Ovary (tissue), 7 donors: ENCODE measurements at regions not wholly inside any gene's neighbourhood (a gene's known extent, or its start where the extent isn't known, plus 50 kb on each side); places are given as distances from the start of the nearest gene placed in this dataset.

ENCODE experiments used
- DNase-seq, 5 donors: peaks; one replicate each; pipeline ENCODE4 v3.0.0-alpha.2; 2019 to 2020
- H3K27ac ChIP-seq, 2 donors: fragments of 200-600 bp; one replicate each; pipeline versions ENCODE4 v1.5.1 to v1.8.0; 2019 to 2022
- H3K27me3 ChIP-seq: fragments of 200-600 bp; one replicate; pipeline ENCODE4 v1.8.0; 2022
- H3K36me3 ChIP-seq: fragments of 200-600 bp; sonication (generic); one replicate; pipeline ENCODE4 v1.5.1; 2019
- H3K4me1 ChIP-seq: one replicate; pipeline ENCODE4 v1.8.1; 2013; ENCODE audit warnings: mild to moderate bottlenecking, moderate library complexity; ENCODE audit not compliant: insufficient read depth
- H3K4me3 ChIP-seq: fragments of 200-600 bp; sonication (generic); one replicate; pipeline ENCODE4 v1.5.1; 2017
- H3K9me3 ChIP-seq, 2 donors: fragments of 200-600 bp in 1 of 2; sonication (generic) in 1 of 2; one replicate each; pipeline versions ENCODE4 v1.5.1 to v1.8.1; 2013 to 2019; ENCODE audit warnings: mild to moderate bottlenecking in 1 of 2, moderate library complexity in 1 of 2
- EP300 ChIP-seq: sonication (generic); formaldehyde crosslinking; IDR thresholded peaks from one replicate; pipeline ENCODE4 v1.6.1; 2017; ENCODE audit warnings: antibody characterized with exemption
- POLR2A ChIP-seq: fragments of 450-650 bp; IDR thresholded peaks from one replicate; pipeline ENCODE4 v1.6.1; 2017; ENCODE audit warnings: antibody characterized with exemption, mild to moderate bottlenecking, moderate library complexity
- WGBS, 3 donors: extraction: QIAGEN DNeasy Blood & Tissue Kit in 1 of 3; methylation state at CpG; one replicate each; pipeline versions ENCODE4 v1.1.5 to v1.1.7; 2013 to 2017; 5-methylcytosine and 5-hydroxymethylcytosine counted together
- intact Hi-C, 4 donors: fragments of 100-400 bp; cut with DNase I; formaldehyde crosslinking; loops; one replicate each; pipeline versions ENCODE4 v1.11.0 to v1.15.1; 2022 to 2023
- TF ChIP-seq, protein P1 (sequence below), 3 donors: fragments of 450-650 bp in 2 of 3; fragments of 200-600 bp in 1 of 3; IDR thresholded peaks; one replicate each; pipeline versions ENCODE4 v1.5.1 to v1.8.0; 2016 to 2022; ENCODE audit warnings: antibody characterized with exemption in 3 of 3, mild to moderate bottlenecking in 1 of 3
- donor health status: DM: no; HTN: no; CAD: no; lungs with moderate emphysema.
- donor health status: DM: no; HTN: no; CAD: no.
- donor health status: Bipolar disorder and iron deficiency.
- donor health status: DM: no; HTN: no; CAD: no.
- donor health status: DM: yes; HTN: yes; CAD: no.

DNA sequence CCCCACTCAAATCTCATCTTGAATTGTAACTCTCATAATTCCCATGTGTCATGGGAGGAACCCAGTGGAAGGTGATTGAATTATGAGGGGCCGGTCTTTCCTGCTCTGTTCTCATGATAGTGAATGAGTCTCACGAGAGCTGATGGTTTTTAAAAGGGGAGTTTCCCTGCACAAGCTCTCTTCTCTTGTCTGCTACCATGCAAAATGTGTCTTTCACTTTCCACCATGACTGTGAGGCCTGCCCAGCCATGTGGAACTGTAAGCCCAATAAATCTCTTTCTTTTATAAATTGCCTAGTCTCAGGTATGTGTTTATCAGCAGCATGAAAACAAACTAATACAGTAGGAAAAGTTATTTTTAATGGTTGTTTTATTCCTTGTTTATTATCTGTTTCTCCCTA lies 146.0 kb downstream of the FSCB start:
- H3K27me3 ChIP-seq, result no peaks in the 10 kb centered on the region
- H3K36me3 ChIP-seq, result no peaks in the 10 kb centered on the region
- H3K4me3 ChIP-seq, result no peak overlapping the region
- H3K9me3 ChIP-seq, result no peaks in the 10 kb centered on the region
- no peak overlapping the region for H3K27ac ChIP-seq
- 81 to 89% (median 81%) methylated on average over 2 of the region's 2 CpGs for WGBS, 3 donors
- H3K4me1 ChIP-seq, result no peaks in the 10 kb centered on the region
- intact Hi-C loops, result no loop called here
- no peak for DNase-seq
- TF ChIP-seq POLR2A (no peak), EP300 (no peak)
- TF ChIP-seq, protein P1, sequence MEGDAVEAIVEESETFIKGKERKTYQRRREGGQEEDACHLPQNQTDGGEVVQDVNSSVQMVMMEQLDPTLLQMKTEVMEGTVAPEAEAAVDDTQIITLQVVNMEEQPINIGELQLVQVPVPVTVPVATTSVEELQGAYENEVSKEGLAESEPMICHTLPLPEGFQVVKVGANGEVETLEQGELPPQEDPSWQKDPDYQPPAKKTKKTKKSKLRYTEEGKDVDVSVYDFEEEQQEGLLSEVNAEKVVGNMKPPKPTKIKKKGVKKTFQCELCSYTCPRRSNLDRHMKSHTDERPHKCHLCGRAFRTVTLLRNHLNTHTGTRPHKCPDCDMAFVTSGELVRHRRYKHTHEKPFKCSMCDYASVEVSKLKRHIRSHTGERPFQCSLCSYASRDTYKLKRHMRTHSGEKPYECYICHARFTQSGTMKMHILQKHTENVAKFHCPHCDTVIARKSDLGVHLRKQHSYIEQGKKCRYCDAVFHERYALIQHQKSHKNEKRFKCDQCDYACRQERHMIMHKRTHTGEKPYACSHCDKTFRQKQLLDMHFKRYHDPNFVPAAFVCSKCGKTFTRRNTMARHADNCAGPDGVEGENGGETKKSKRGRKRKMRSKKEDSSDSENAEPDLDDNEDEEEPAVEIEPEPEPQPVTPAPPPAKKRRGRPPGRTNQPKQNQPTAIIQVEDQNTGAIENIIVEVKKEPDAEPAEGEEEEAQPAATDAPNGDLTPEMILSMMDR (IDR thresholded peaks at IDR 0.05), result no peak

DNA sequence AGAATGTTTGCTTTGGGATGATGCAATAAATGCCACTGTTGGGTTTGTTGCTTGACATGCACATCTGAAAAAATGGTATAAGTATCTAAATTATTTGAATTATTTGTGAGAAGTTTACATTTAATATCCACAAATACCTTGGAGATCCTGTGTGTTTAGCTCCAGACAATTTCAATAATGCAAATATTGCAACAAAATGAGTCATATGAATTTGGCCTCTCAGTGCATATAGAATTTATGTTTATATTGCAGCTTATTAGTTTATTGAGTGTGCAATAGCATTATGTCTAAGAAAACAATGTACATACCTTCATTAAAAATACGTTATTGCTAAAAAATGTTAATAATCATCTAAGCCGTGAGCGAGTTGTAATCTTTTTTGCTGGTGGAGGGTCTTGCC lies 153.3 kb downstream of the FSCB start:
- Histone ChIP-seq H3K4me3 (no peak overlapping the region), H3K9me3 (no peaks in the 10 kb centered on the region), H3K36me3 (no peaks in the 10 kb centered on the region), H3K27ac (no peak overlapping the region), H3K27me3 (no peaks in the 10 kb centered on the region), H3K4me1 (no peaks in the 10 kb centered on the region)
- intact Hi-C loops, result no loop called here
- TF ChIP-seq POLR2A, result no peak
- TF ChIP-seq EP300, result no peak
- TF ChIP-seq, protein P1 (IDR thresholded peaks at IDR 0.05), result no peak
- WGBS, 3 donors, result 89 to 96% (median 95%) methylated on average over 3 of the region's 3 CpGs
- no peak for DNase-seq

DNA sequence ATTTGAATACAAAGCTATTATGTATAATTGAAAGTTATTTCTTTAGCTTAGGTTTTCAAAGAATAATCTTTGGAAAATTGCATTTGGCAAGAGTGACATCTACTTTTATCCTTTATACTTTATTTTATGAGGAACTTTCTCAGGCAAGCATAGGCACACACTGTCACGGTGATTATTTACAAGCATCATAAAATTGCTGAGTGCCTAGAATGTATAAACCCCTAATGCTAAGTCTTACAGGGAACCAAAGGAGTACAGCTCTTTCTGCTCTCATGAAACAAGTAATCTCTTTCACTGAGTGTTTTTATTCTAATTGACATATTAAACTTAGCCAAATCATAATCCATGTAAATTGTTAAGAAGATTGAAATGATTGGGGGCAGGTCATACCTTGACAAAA lies 154.9 kb downstream of the FSCB start:
- DNase-seq, result no peak
- intact Hi-C loops, result no loop called here
- Histone ChIP-seq H3K27me3 (no peaks in the 10 kb centered on the region), H3K4me1 (no peaks in the 10 kb centered on the region), H3K9me3 (no peaks in the 10 kb centered on the region), H3K27ac (no peak overlapping the region), H3K4me3 (no peak overlapping the region), H3K36me3 (no peaks in the 10 kb centered on the region)
- TF ChIP-seq EP300 (no peak), POLR2A (no peak)
- TF ChIP-seq, protein P1 (IDR thresholded peaks at IDR 0.05), result no peak
- WGBS, 3 donors, result 64 to 87% (median 81%) methylated on average over 1 of the region's 1 CpG

DNA sequence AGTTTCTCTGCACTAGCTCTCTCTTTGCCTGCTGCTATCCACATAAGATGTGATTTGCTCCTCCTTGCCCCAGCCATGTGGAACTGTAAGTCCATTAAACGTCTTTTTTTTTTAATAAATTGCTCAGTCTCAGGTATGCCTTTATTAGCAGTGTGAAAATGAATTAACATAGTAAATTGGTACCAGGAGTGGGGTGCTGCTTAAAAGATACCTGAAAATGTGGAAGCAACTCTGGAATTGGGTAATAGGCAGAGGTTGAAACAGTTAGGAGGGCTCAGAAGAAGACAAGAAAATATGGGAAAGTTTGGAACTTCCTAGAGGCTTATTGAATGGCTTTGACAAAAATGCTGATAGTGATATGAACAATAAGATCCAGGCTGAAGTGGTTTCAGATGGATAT lies 159.8 kb downstream of the FSCB start:
- WGBS, 3 donors, result 32 to 48% (median 39%) methylated on average over 1 of the region's 1 CpG
- H3K27me3 ChIP-seq, result no peaks in the 10 kb centered on the region
- TF ChIP-seq EP300 (no peak), POLR2A (no peak)
- TF ChIP-seq, protein P1 (IDR thresholded peaks at IDR 0.05), result no peak

DNA sequence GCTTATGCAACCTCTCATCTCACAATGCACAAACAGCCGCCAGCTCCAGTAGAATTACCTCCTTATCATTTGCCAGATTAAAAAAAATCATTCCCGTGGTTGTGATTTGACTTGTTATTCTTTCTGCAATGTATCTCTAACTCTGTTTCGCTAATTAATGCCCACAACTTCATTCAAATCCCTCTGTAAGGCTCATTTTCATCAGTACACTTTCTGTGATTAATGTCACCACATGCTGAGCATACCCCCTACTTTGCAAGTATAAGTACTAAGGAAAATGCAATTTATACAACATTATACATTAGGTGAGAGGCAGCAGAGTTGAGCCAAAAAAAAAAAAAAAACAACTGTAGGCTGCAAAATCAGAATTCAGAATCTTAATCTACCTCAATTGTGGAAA lies 166.0 kb downstream of the FSCB start:
- WGBS, 3 donors, result 56 to 67% (median 60%) methylated on average over 3 of the region's 3 CpGs

More for the DNA sequence above, 159.8 kb downstream of the FSCB start:
- H3K27ac ChIP-seq, result no peak overlapping the region
- DNase-seq, result no peak
- H3K4me3 ChIP-seq, result no peak overlapping the region
- H3K9me3 ChIP-seq, result no peaks in the 10 kb centered on the region
- no peaks in the 10 kb centered on the region for H3K36me3 ChIP-seq
- intact Hi-C loops, result no loop called here
- H3K4me1 ChIP-seq, result no peaks in the 10 kb centered on the region

More for the DNA sequence above, 166.0 kb downstream of the FSCB start:
- no peak overlapping the region for H3K27ac ChIP-seq
- TF ChIP-seq EP300 (no peak), POLR2A (no peak)
- TF ChIP-seq, protein P1 (IDR thresholded peaks at IDR 0.05), result no peak
- H3K9me3 ChIP-seq, result no peaks in the 10 kb centered on the region
- no peak overlapping the region for H3K4me3 ChIP-seq
- no peaks in the 10 kb centered on the region for H3K27me3 ChIP-seq
- no peaks in the 10 kb centered on the region for H3K36me3 ChIP-seq
- DNase-seq, result no peak
- intact Hi-C loops, result no loop called here
- no peaks in the 10 kb centered on the region for H3K4me1 ChIP-seq
